ENCODE measurements at regions not wholly inside any gene's neighbourhood (a gene's known extent, or its start where the extent isn't known, plus 50 kb on each side); places are given as distances from the start of the nearest gene placed in this dataset.

- TF ChIP-seq, protein P1, sequence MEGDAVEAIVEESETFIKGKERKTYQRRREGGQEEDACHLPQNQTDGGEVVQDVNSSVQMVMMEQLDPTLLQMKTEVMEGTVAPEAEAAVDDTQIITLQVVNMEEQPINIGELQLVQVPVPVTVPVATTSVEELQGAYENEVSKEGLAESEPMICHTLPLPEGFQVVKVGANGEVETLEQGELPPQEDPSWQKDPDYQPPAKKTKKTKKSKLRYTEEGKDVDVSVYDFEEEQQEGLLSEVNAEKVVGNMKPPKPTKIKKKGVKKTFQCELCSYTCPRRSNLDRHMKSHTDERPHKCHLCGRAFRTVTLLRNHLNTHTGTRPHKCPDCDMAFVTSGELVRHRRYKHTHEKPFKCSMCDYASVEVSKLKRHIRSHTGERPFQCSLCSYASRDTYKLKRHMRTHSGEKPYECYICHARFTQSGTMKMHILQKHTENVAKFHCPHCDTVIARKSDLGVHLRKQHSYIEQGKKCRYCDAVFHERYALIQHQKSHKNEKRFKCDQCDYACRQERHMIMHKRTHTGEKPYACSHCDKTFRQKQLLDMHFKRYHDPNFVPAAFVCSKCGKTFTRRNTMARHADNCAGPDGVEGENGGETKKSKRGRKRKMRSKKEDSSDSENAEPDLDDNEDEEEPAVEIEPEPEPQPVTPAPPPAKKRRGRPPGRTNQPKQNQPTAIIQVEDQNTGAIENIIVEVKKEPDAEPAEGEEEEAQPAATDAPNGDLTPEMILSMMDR (IDR thresholded peaks at IDR 0.05; ENCODE audit: insufficient read depth, low read length, poor library complexity, severe bottlenecking) = no peak
- TF ChIP-seq EZH2phosphoT487 (conservative IDR thresholded peaks at IDR 0.05; ENCODE audit: low read length) = no peak
Observed at GRCh38 chr2:17311106-17311619, 207.1 kb downstream of the RAD51AP2 start.

DNA sequence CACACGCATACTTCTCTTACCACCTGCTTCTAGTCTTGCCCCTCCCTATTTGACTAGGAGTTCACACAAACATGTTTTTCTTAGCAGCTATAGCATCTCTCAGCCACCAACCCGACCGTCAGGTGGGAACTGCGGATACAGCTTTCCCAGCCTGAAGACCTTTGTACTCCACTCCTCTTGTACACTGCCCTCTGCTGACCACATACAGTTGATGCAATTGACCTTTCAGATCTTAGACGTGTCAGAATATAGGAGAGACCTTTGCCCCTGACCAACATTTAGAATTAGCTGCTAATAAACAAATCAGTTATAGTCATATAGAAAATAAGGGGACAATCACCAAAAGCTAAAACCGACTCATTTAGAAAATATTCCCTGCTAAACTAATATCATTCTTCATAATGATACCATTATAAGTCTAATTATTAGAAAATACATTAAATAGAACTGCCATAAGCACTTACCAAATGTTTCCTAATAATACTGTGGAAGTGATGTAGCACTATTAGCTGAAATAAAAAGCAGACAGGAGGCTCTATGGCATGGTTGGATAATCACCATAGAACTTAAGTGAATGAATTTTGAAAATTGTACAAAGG, 208.4 kb downstream of the RAD51AP2 start:
- no peaks in the 10 kb centered on the region for H3K27me3 ChIP-seq (ENCODE audit: low read length)
- no peak overlapping the region for H3K27ac ChIP-seq (ENCODE audit: low read depth, low read length)
- H2AFZ ChIP-seq (ENCODE audit: low read depth, low read length, severe bottlenecking) = no peak overlapping the region
- no peaks in the 10 kb centered on the region for H3K9me3 ChIP-seq (ENCODE audit: insufficient read depth, low read length)
- H3K9ac ChIP-seq (ENCODE audit: low read length) = no peak overlapping the region
- no peak overlapping the region for H3K4me2 ChIP-seq (ENCODE audit: low read depth, low read length, poor library complexity, severe bottlenecking)
- H3K9me2 ChIP-seq (replicated peaks; ENCODE audit: insufficient read depth, low read length) = no peaks in the 10 kb centered on the region
- no peaks in the 10 kb centered on the region for H3K79me2 ChIP-seq (ENCODE audit: insufficient read depth, low read length)
- no peak for TF ChIP-seq EZH2phosphoT487 (conservative IDR thresholded peaks at IDR 0.05; ENCODE audit: low read length)
- TF ChIP-seq, protein P1 (IDR thresholded peaks at IDR 0.05; ENCODE audit: insufficient read depth, low read length, poor library complexity, severe bottlenecking) = peak; percentile 47
- no peaks in the 10 kb centered on the region for H3F3A ChIP-seq (ENCODE audit: insufficient read depth)
- no peak overlapping the region for H3K4me3 ChIP-seq (ENCODE audit: insufficient read depth, low read length, poor library complexity, severe bottlenecking)
- H3K36me3 ChIP-seq (ENCODE audit: low read length) = no peaks in the 10 kb centered on the region
- H4K20me1 ChIP-seq (ENCODE audit: low read depth, low read length) = no peaks in the 10 kb centered on the region

More at GRCh38 chr2:17311106-17311619, 207.1 kb downstream of the RAD51AP2 start:
- no peaks in the 10 kb centered on the region for H3K27me3 ChIP-seq (ENCODE audit: low read length)
- no peak overlapping the region for H3K27ac ChIP-seq (ENCODE audit: low read depth, low read length)
- no peaks in the 10 kb centered on the region for H3K36me3 ChIP-seq (ENCODE audit: low read length)
- no peaks in the 10 kb centered on the region for H3K9me2 ChIP-seq (replicated peaks; ENCODE audit: insufficient read depth, low read length)
- no peak overlapping the region for H3K4me3 ChIP-seq (ENCODE audit: insufficient read depth, low read length, poor library complexity, severe bottlenecking)
- no peaks in the 10 kb centered on the region for H3K9me3 ChIP-seq (ENCODE audit: insufficient read depth, low read length)
- H3K79me2 ChIP-seq (ENCODE audit: insufficient read depth, low read length) = no peaks in the 10 kb centered on the region
- H4K20me1 ChIP-seq (ENCODE audit: low read depth, low read length) = no peaks in the 10 kb centered on the region
- no peak overlapping the region for H3K4me2 ChIP-seq (ENCODE audit: low read depth, low read length, poor library complexity, severe bottlenecking)
- H3K9ac ChIP-seq (ENCODE audit: low read length) = no peak overlapping the region
- no peak overlapping the region for H2AFZ ChIP-seq (ENCODE audit: low read depth, low read length, severe bottlenecking)
- no peaks in the 10 kb centered on the region for H3F3A ChIP-seq (ENCODE audit: insufficient read depth)

DNA sequence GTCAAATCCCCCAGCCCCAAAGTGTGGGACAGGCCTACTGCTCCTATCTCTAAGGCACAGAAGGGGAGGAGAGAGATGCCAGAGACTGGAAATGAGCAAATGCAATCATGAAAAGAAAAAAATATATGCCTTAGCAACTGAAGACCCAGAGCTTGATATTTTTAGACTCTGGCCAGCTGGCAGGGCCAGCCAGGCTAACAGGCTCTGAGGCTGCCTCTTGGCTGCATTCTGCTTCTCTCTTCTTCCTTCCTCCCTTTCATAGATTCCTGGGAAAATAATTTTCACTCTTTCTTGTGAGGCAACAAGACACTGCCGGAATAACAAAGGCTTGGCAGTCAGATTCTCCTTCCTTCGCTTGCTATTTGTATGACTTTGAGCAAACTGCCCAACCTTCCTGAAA, 209.1 kb downstream of the RAD51AP2 start:
- no peak overlapping the region for H3K4me3 ChIP-seq (ENCODE audit: insufficient read depth, low read length, poor library complexity, severe bottlenecking)
- no peaks in the 10 kb centered on the region for H3K36me3 ChIP-seq (ENCODE audit: low read length)
- H2AFZ ChIP-seq (ENCODE audit: low read depth, low read length, severe bottlenecking) = no peak overlapping the region
- no peaks in the 10 kb centered on the region for H3K79me2 ChIP-seq (ENCODE audit: insufficient read depth, low read length)
- no peaks in the 10 kb centered on the region for H3F3A ChIP-seq (ENCODE audit: insufficient read depth)
- H3K9me3 ChIP-seq (ENCODE audit: insufficient read depth, low read length) = no peaks in the 10 kb centered on the region
- no peaks in the 10 kb centered on the region for H3K27me3 ChIP-seq (ENCODE audit: low read length)
- TF ChIP-seq, protein P1 (IDR thresholded peaks at IDR 0.05; ENCODE audit: insufficient read depth, low read length, poor library complexity, severe bottlenecking) = no peak
- no peak for TF ChIP-seq EZH2phosphoT487 (conservative IDR thresholded peaks at IDR 0.05; ENCODE audit: low read length)
- H3K4me2 ChIP-seq (ENCODE audit: low read depth, low read length, poor library complexity, severe bottlenecking) = no peak overlapping the region
- H3K9me2 ChIP-seq (replicated peaks; ENCODE audit: insufficient read depth, low read length) = no peaks in the 10 kb centered on the region
- no peak overlapping the region for H3K27ac ChIP-seq (ENCODE audit: low read depth, low read length)
- H3K9ac ChIP-seq (ENCODE audit: low read length) = no peak overlapping the region
- no peaks in the 10 kb centered on the region for H4K20me1 ChIP-seq (ENCODE audit: low read depth, low read length)

All from SU-DHL-6 (cell line).